A204.1 (cell line): ENCODE measurements at regions not wholly inside any gene's neighbourhood (a gene's known extent, or its start where the extent isn't known, plus 50 kb on each side); places are given as distances from the start of the nearest gene placed in this dataset.
"Not testable (repeated sequence)": the region's sequence is repeated elsewhere in the genome, so short reads cannot be mapped to it uniquely, and the experiment has no call there.

Source experiments
- FAIRE-seq: peaks from 2 replicates; lab custom pipeline; 2012; peaks lifted over from hg19 to GRCh38; lab: Jason Lieb, UNC

GRCh38 chr3:124318656-124319055, 326.7 kb upstream of the ROPN1 start:
- FAIRE-seq = no peak

- FAIRE-seq = no peak
These were observed 329.1 kb upstream of the ROPN1 start for GRCh38 chr3:124320976-124321375.

- FAIRE-seq = no peak
These were observed 330.5 kb upstream of the ROPN1 start for GRCh38 chr3:124322309-124322880.

- no peak for FAIRE-seq
These were observed 331.0 kb upstream of the ROPN1 start for GRCh38 chr3:124322966-124323365.

GRCh38 chr3:124325248-124325647, 333.3 kb upstream of the ROPN1 start:
- no peak for FAIRE-seq

- no peak for FAIRE-seq
These were observed 337.8 kb upstream of the ROPN1 start for GRCh38 chr3:124329723-124330122.

GRCh38 chr3:124333931-124334640, 342.2 kb upstream of the ROPN1 start:
- no peak for FAIRE-seq

GRCh38 chr3:124336067-124336656, 344.2 kb upstream of the ROPN1 start:
- FAIRE-seq = no peak

GRCh38 chr3:124345845-124346244, 353.9 kb upstream of the ROPN1 start:
- FAIRE-seq = no peak

GRCh38 chr3:124346487-124346886, 354.6 kb upstream of the ROPN1 start:
- no peak for FAIRE-seq

- FAIRE-seq = no peak
These were observed 355.5 kb upstream of the ROPN1 start for GRCh38 chr3:124347418-124347817.

- not testable (repeated sequence) for FAIRE-seq
These were observed 356.6 kb upstream of the ROPN1 start for GRCh38 chr3:124348555-124348954.

GRCh38 chr3:124351430-124352148, 359.7 kb upstream of the ROPN1 start:
- peak; percentile 95 for FAIRE-seq

- no peak for FAIRE-seq
These were observed 360.2 kb upstream of the ROPN1 start for GRCh38 chr3:124352149-124352539.

GRCh38 chr3:124353691-124354090, 361.8 kb upstream of the ROPN1 start:
- no peak for FAIRE-seq

- no peak for FAIRE-seq
These were observed 362.2 kb upstream of the ROPN1 start for GRCh38 chr3:124354150-124354549.

- no peak for FAIRE-seq
These were observed 366.2 kb upstream of the ROPN1 start for GRCh38 chr3:124358156-124358555.

GRCh38 chr3:124360155-124360554, 368.2 kb upstream of the ROPN1 start:
- no peak for FAIRE-seq

- no peak for FAIRE-seq
These were observed 368.6 kb upstream of the ROPN1 start for GRCh38 chr3:124360563-124360962.

- no peak for FAIRE-seq
These were observed 368.7 kb upstream of the UMPS start for GRCh38 chr3:124361566-124361965.

GRCh38 chr3:124362455-124362854, 367.8 kb upstream of the UMPS start:
- FAIRE-seq = no peak

- no peak for FAIRE-seq
These were observed 366.8 kb upstream of the UMPS start for GRCh38 chr3:124363476-124363875.

GRCh38 chr3:124364317-124365020, 365.8 kb upstream of the UMPS start:
- no peak for FAIRE-seq
